Esophagus squamous epithelium (tissue), 5 donors: ENCODE measurements at regions not wholly inside any gene's neighbourhood (a gene's known extent, or its start where the extent isn't known, plus 50 kb on each side); places are given as distances from the start of the nearest gene placed in this dataset.

Source experiments
- DNase-seq: peaks from one replicate; lab custom pipeline; 2025; lab: John Stamatoyannopoulos, UW
- H3K27ac ChIP-seq, 4 donors: fragments of 200-600 bp; sonication (generic); one replicate each; pipeline ENCODE4 v1.5.1; 2016 to 2019; ENCODE audit warnings: mild to moderate bottlenecking in 1 of 4
- H3K27me3 ChIP-seq, 4 donors: fragments of 200-600 bp; sonication (generic); 1 replicate in 3 of 4; 2 replicates in 1 of 4; pipeline versions ENCODE4 v1.5.1 to v1.6.0; 2017 to 2021; ENCODE audit warnings: antibody characterized with exemption in 1 of 4
- H3K36me3 ChIP-seq, 3 donors: fragments of 200-600 bp; sonication (generic); one replicate each; pipeline ENCODE4 v1.5.1; 2016 to 2019
- H3K4me1 ChIP-seq, 3 donors: fragments of 200-600 bp; sonication (generic); one replicate each; pipeline ENCODE4 v1.5.1; 2017 to 2019
- H3K4me3 ChIP-seq, 4 donors: fragments of 200-600 bp; sonication (generic); 1 replicate in 3 of 4; 2 replicates in 1 of 4; pipeline ENCODE4 v1.5.1; 2016 to 2019; ENCODE audit warnings: mild to moderate bottlenecking in 2 of 4, moderate library complexity in 1 of 4
- H3K9me3 ChIP-seq, 3 donors: fragments of 200-600 bp; sonication (generic); one replicate each; pipeline ENCODE4 v1.5.1; 2016 to 2019
- POLR2A ChIP-seq, 4 donors: fragments of 450-650 bp; IDR thresholded peaks; one replicate each; pipeline ENCODE4 v1.6.1; 2017; ENCODE audit warnings: antibody characterized with exemption in 4 of 4, mild to moderate bottlenecking in 4 of 4, moderate library complexity in 3 of 4
- WGBS, 2 donors: methylation state at CpG; one replicate each; pipeline ENCODE4 v1.1.5; 2018; 5-methylcytosine and 5-hydroxymethylcytosine counted together
- intact Hi-C: fragments of 100-400 bp; cut with DNase I; formaldehyde crosslinking; loops from one replicate; pipeline ENCODE4 v1.15.0; 2022
- TF ChIP-seq, protein P1 (sequence below), 6 experiments: fragments of 450-650 bp in 4 of 6; fragments of 200-600 bp in 2 of 6; sonication (generic) in 2 of 6; IDR thresholded peaks; one replicate each; pipeline ENCODE4 v1.5.1; 2016 to 2019; ENCODE audit warnings: antibody characterized with exemption in 6 of 6, mild to moderate bottlenecking in 4 of 6, moderate library complexity in 4 of 6
- donor health status: DM: yes; HTN: yes; CAD: no.

DNA sequence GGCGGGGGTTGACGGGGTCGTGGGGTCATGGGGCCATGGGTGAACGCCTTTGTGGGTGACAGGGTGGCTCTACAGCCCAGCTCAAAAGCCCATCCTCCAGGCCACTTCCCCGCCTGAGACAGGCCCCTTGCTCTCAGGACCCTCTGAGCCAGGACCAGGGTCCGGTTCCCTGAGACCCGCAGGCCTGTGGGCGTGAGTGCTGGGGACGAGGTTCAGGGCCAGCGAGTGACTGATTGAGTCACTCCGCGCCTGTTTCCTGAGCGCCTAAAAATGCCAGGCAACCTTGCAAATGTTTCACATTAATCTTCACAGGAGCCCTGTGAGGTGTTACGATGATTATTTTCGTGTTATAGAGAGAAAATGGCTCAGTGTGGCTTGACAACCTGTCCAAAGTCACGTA lies 97.8 kb downstream of the ZNF674 start:
- TF ChIP-seq, protein P1, sequence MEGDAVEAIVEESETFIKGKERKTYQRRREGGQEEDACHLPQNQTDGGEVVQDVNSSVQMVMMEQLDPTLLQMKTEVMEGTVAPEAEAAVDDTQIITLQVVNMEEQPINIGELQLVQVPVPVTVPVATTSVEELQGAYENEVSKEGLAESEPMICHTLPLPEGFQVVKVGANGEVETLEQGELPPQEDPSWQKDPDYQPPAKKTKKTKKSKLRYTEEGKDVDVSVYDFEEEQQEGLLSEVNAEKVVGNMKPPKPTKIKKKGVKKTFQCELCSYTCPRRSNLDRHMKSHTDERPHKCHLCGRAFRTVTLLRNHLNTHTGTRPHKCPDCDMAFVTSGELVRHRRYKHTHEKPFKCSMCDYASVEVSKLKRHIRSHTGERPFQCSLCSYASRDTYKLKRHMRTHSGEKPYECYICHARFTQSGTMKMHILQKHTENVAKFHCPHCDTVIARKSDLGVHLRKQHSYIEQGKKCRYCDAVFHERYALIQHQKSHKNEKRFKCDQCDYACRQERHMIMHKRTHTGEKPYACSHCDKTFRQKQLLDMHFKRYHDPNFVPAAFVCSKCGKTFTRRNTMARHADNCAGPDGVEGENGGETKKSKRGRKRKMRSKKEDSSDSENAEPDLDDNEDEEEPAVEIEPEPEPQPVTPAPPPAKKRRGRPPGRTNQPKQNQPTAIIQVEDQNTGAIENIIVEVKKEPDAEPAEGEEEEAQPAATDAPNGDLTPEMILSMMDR (IDR thresholded peaks at IDR 0.05), result no peak
- TF ChIP-seq POLR2A (IDR thresholded peaks at IDR 0.05), result no peak
- Histone ChIP-seq H3K4me1 (peaks cover 0 to 16% (median 0%) of the 10 kb centered on the region in 3 donors), H3K27me3 (peaks cover 0 to 5% (median 0%) of the 10 kb centered on the region in 4 donors), H3K4me3 (peak overlapping the region; percentile 52 to 79 (median 70)), H3K9me3 (no peaks in the 10 kb centered on the region), H3K27ac (peak overlapping the region; percentile 82 to 91 (median 88)), H3K36me3 (peaks cover 0 to 16% (median 0%) of the 10 kb centered on the region in 3 donors)
- DNase-seq, result no peak
- intact Hi-C loops, result no loop called here
- 0 to 58% methylated on average over 3 to 9 of the region's 16 CpGs for WGBS, 2 donors

DNA sequence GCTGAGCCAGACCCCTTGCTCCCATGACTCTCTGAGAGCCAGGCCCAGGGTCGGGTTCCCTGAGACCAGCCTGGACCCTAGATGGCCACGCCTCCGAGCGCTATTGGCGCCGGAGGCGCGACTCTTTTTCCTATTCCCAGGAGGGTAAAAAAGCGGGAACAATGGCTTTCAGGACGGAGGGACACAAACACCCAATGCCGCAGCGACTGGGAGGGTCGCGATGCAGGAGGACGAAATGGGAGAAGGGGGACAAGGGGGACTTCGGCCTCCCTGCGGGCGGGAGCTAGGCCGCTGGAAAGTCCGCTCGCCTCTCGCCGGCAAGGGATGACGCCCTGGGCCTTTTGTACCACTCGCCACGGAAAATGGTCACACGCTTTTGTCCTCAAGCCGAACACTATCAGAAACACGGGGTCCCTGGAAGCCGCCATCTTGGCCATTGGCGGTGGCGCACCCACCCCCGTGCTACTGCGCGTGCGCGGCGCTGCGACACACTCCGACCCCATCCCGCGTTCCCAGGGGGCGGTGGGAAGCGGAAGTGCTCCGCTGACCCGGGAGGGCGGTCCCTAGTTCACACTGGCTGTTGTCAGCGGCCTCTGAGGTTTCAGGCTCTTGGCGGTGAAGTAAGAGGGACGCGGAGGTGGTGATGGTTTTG lies 98.4 kb downstream of the ZNF674 start:
- TF ChIP-seq POLR2A (IDR thresholded peaks at IDR 0.05), result peak in 1 of 4 donors; percentile 58
- TF ChIP-seq, protein P1 (IDR thresholded peaks at IDR 0.05), result no peak
- Histone ChIP-seq H3K4me3 (peak overlapping the region; percentile 52 to 79 (median 70)), H3K27ac (peak overlapping the region; percentile 82 to 91 (median 88)), H3K36me3 (peaks cover 0 to 16% (median 0%) of the 10 kb centered on the region in 3 donors), H3K9me3 (no peaks in the 10 kb centered on the region), H3K27me3 (peaks cover 0 to 5% (median 0%) of the 10 kb centered on the region in 4 donors), H3K4me1 (peaks cover 0 to 16% (median 0%) of the 10 kb centered on the region in 3 donors)
- 0 to 32% methylated on average over 3 to 24 of the region's 51 CpGs for WGBS, 2 donors
- intact Hi-C loops, result no loop called here
- peak; percentile 18 for DNase-seq

- intact Hi-C loops, result no loop called here
- Histone ChIP-seq H3K36me3 (peaks cover 0 to 3% (median 0%) of the 10 kb centered on the region in 3 donors), H3K27me3 (no peaks in the 10 kb centered on the region), H3K9me3 (no peaks in the 10 kb centered on the region), H3K4me3 (no peak overlapping the region), H3K27ac (no peak overlapping the region), H3K4me1 (peaks cover 0 to 16% (median 0%) of the 10 kb centered on the region in 3 donors)
- TF ChIP-seq POLR2A (IDR thresholded peaks at IDR 0.05), result no peak
- TF ChIP-seq, protein P1 (IDR thresholded peaks at IDR 0.05), result no peak
- DNase-seq, result no peak
Observed at GRCh38 chrX:46444011-46444410, 101.2 kb downstream of the ZNF674 start.

DNA sequence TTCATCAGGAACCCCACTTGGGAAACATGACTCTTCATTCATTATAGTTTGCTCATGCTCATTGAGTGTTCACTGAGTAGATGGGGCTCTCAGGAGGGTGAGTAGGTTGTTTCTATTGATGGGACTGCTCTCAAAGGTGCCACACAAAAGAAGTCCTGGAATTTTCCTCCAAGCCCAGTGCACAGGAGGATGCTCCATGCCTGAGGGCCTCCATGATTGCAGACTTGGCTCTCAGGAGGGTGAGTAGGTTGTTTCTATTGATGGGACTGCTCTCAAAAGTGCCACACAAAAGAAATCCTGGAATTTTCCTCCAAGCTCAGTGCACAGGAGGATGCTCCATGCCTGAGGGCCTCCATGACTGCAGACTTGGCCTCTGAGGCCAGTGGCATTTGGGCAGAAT lies 108.5 kb downstream of the ZNF674 start:
- H3K4me1 ChIP-seq, result no peaks in the 10 kb centered on the region
- no peaks in the 10 kb centered on the region for H3K27me3 ChIP-seq
- DNase-seq, result no peak
- TF ChIP-seq, protein P1 (IDR thresholded peaks at IDR 0.05), result no peak
- no peak overlapping the region for H3K27ac ChIP-seq
- no peaks in the 10 kb centered on the region for H3K9me3 ChIP-seq
- no peaks in the 10 kb centered on the region for H3K36me3 ChIP-seq
- intact Hi-C loops, result no loop called here
- no peak overlapping the region for H3K4me3 ChIP-seq

DNA sequence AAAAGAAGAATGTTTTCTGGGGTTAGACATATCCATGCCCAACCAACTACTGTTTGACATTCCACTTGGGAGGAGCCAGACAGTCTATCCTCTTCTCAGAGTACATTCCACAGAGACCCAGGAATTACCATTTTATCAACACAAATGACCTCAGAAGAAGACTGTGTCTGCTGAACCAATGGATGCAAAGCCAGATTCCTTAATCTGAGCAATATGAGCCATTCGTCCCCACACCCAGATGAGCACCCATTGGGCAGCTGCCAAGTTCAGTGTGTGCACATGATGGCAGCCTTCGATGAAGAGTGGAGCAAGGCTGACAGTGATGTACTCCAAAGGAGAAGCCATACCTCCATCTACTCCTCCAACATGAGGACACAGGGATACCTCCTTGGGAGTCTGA lies 111.3 kb downstream of the ZNF674 start:
- Histone ChIP-seq H3K9me3 (no peaks in the 10 kb centered on the region), H3K4me3 (no peak overlapping the region), H3K4me1 (no peaks in the 10 kb centered on the region), H3K27ac (no peak overlapping the region), H3K36me3 (no peaks in the 10 kb centered on the region), H3K27me3 (no peaks in the 10 kb centered on the region)
- DNase-seq, result no peak
- 88 to 100% methylated on average over 1 to 2 of the region's 2 CpGs for WGBS, 2 donors
- intact Hi-C loops, result no loop called here
- TF ChIP-seq POLR2A (IDR thresholded peaks at IDR 0.05), result no peak
- TF ChIP-seq, protein P1 (IDR thresholded peaks at IDR 0.05), result no peak
